SK-N-SH (cell line): ENCODE measurements at regions not wholly inside any gene's neighbourhood (a gene's known extent, or its start where the extent isn't known, plus 50 kb on each side); places are given as distances from the start of the nearest gene placed in this dataset.

ENCODE experiments used
- CTCF ChIA-PET: fragments of 300-600, 350-600 bp; formaldehyde crosslinking; extraction: SDS; loops from one replicate; lab custom pipeline; 2021; lab: Yijun Ruan, JAX
- POLR2A ChIA-PET: fragments of 350-600 bp; sonication (Branson Sonifier 250); formaldehyde crosslinking; extraction: SDS; loops from one replicate; lab custom pipeline; 2020; ENCODE audit warnings: antibody characterized with exemption, inconsistent platforms; lab: Yijun Ruan, JAX
- DNase-seq: peaks from one replicate; pipeline ENCODE4 v3.0.0; 2012
- H2AFZ ChIP-seq: fragments of 200-600 bp; sonication (generic); 2 replicates; pipeline ENCODE4 v1.8.1; 2016; ENCODE audit warnings: antibody characterized with exemption, mild to moderate bottlenecking, low read depth
- H3F3A ChIP-seq: fragments of 200-600 bp; sonication (generic); replicated peaks from 2 replicates; pipeline ENCODE3; 2016; ENCODE audit warnings: antibody characterized with exemption, mild to moderate bottlenecking; ENCODE audit not compliant: insufficient read depth
- H3K27ac ChIP-seq, 2 experiments: fragments of 200-500 bp in 1 of 2; fragments of 200-600 bp in 1 of 2; sonication (Bioruptor generic) in 1 of 2; sonication (generic), shearing (Covaris generic) in 1 of 2; 2 replicates each; pipeline versions ENCODE4 v1.5.1 to v1.6.1; 2014 to 2016; ENCODE audit warnings: low read depth in 2 of 2, inconsistent platforms in 1 of 2, low read length in 1 of 2, mild to moderate bottlenecking in 1 of 2, mixed read lengths in 1 of 2
- H3K27me3 ChIP-seq: fragments of 200-600 bp; sonication (generic), shearing (Covaris generic); 2 replicates; pipeline ENCODE4 v1.6.1; 2016; ENCODE audit warnings: mixed run types; ENCODE audit not compliant: insufficient read depth
- H3K36me3 ChIP-seq, 2 experiments: fragments of 200-500 bp in 1 of 2; fragments of 200-600 bp in 1 of 2; sonication (Bioruptor generic) in 1 of 2; sonication (generic) in 1 of 2; replicated peaks in 1 of 2; 2 replicates each; pipeline versions ENCODE3 to v1.5.1; 2014 to 2016; ENCODE audit warnings: low read length in 1 of 2, mild to moderate bottlenecking in 1 of 2; ENCODE audit not compliant: insufficient read depth in 2 of 2, control insufficient read depth in 1 of 2
- H3K4me1 ChIP-seq, 2 experiments: fragments of 200-500 bp in 1 of 2; fragments of 200-600 bp in 1 of 2; sonication (Bioruptor generic) in 1 of 2; sonication (generic), shearing (Covaris generic) in 1 of 2; 2 replicates each; pipeline versions ENCODE4 v1.5.1 to v1.6.1; 2014 to 2016; ENCODE audit warnings: low read depth in 1 of 2, low read length in 1 of 2, mixed run types in 1 of 2; ENCODE audit not compliant: insufficient read depth in 2 of 2, control insufficient read depth in 1 of 2
- H3K4me2 ChIP-seq: fragments of 200-600 bp; sonication (generic), shearing (Covaris generic); 2 replicates; pipeline ENCODE4 v1.6.1; 2017; ENCODE audit warnings: mixed run types
- H3K4me3 ChIP-seq, 2 experiments: fragments of 200-500 bp in 1 of 2; fragments of 200-600 bp in 1 of 2; sonication (Bioruptor generic) in 1 of 2; sonication (generic), shearing (Covaris generic) in 1 of 2; 2 replicates each; pipeline versions ENCODE4 v1.5.1 to v1.8.1; 2014 to 2016; ENCODE audit warnings: low read depth in 2 of 2, inconsistent platforms in 1 of 2, low read length in 1 of 2, mild to moderate bottlenecking in 1 of 2, mixed read lengths in 1 of 2, moderate library complexity in 1 of 2
- H3K79me2 ChIP-seq: fragments of 200-600 bp; sonication (generic); 2 replicates; pipeline ENCODE4 v1.8.1; 2017; ENCODE audit warnings: mild to moderate bottlenecking; ENCODE audit not compliant: insufficient read depth
- H3K9ac ChIP-seq: fragments of 200-600 bp; sonication (generic); 2 replicates; pipeline ENCODE4 v1.6.1; 2017; ENCODE audit warnings: mixed run types
- H3K9me2 ChIP-seq: fragments of 200-600 bp; sonication (generic); 2 replicates; pipeline ENCODE4 v1.6.1; 2017; ENCODE audit warnings: mixed run types
- H3K9me3 ChIP-seq: fragments of 200-600 bp; sonication (generic); 2 replicates; pipeline ENCODE4 v1.6.1; 2017; ENCODE audit warnings: mixed run types, mild to moderate bottlenecking, moderate library complexity
- H4K20me1 ChIP-seq: fragments of 200-600 bp; sonication (generic); 2 replicates; pipeline ENCODE4 v1.6.1; 2017; ENCODE audit warnings: mild to moderate bottlenecking, mixed run types; ENCODE audit not compliant: insufficient read depth
- CHD2 ChIP-seq: fragments of 150-350 bp; IDR thresholded peaks from 2 replicates; pipeline ENCODE4 v1.6.1; 2018; ENCODE audit warnings: low read length; ENCODE audit not compliant: partially characterized antibody
- ELF1 ChIP-seq: IDR thresholded peaks from 2 replicates; pipeline ENCODE4 v1.4.0; 2012
- EP300 ChIP-seq, 2 experiments: IDR thresholded peaks; 2 replicates each; pipeline versions ENCODE4 v1.4.0 to v1.6.1; 2012; ENCODE audit warnings: borderline replicate concordance in 1 of 2, low read depth in 1 of 2, low read length in 1 of 2
- EZH2phosphoT487 ChIP-seq: fragments of 200-600 bp; sonication (generic); IDR thresholded peaks from 2 replicates; pipeline ENCODE4 v1.6.1; 2017; ENCODE audit warnings: low read depth, mixed run types, mild to moderate bottlenecking, antibody characterized with exemption, moderate library complexity, borderline replicate concordance
- FOSL2 ChIP-seq: IDR thresholded peaks from 2 replicates; pipeline ENCODE4 v1.4.0; 2012; ENCODE audit warnings: low read depth, mild to moderate bottlenecking, moderate library complexity, borderline replicate concordance
- GABPA ChIP-seq: IDR thresholded peaks from 2 replicates; pipeline ENCODE4 v1.4.0; 2012; ENCODE audit warnings: low read depth, mild to moderate bottlenecking
- GATA2 ChIP-seq: sonication (generic); formaldehyde crosslinking; IDR thresholded peaks from 2 replicates; pipeline ENCODE4 v1.5.0; 2020; ENCODE audit warnings: mild to moderate bottlenecking, missing genetic modification reagents
- JUND ChIP-seq: IDR thresholded peaks from 2 replicates; pipeline ENCODE4 v1.4.0; 2012
- MXI1 ChIP-seq: IDR thresholded peaks from 2 replicates; pipeline ENCODE4 v1.6.1; 2012; ENCODE audit warnings: mild to moderate bottlenecking, low read depth, low read length, improper control_type of control experiment
- NFIC ChIP-seq: IDR thresholded peaks from 2 replicates; pipeline ENCODE4 v1.4.0; 2012; ENCODE audit warnings: borderline replicate concordance
- RCOR1 ChIP-seq: fragments of 150-350 bp; IDR thresholded peaks from 2 replicates; pipeline ENCODE4 v1.6.1; 2017; ENCODE audit warnings: antibody characterized with exemption, low read length
- RFX5 ChIP-seq: IDR thresholded peaks from 2 replicates; pipeline ENCODE4 v1.6.1; 2012; ENCODE audit warnings: mild to moderate bottlenecking, improper control_type of control experiment, low read length
- TCF12 ChIP-seq: IDR thresholded peaks from 2 replicates; pipeline ENCODE4 v1.4.0; 2012
- YY1 ChIP-seq: IDR thresholded peaks from 2 replicates; pipeline ENCODE4 v1.4.0; 2012; ENCODE audit warnings: low read depth, mild to moderate bottlenecking
- WGBS: methylation state at CpG from one replicate; pipeline ENCODE4 v1.1.6; 2017; ENCODE audit warnings: low lambda C conversion rate; 5-methylcytosine and 5-hydroxymethylcytosine counted together
- TF ChIP-seq, protein P1 (sequence below): fragments of 200-600 bp; sonication (generic); IDR thresholded peaks from 2 replicates; pipeline ENCODE4 v1.6.1; 2017; ENCODE audit warnings: antibody characterized with exemption, mild to moderate bottlenecking, moderate library complexity
- TF ChIP-seq, protein P2 (sequence below): IDR thresholded peaks from 2 replicates; pipeline ENCODE4 v1.4.0; 2012; ENCODE audit warnings: low read depth, borderline replicate concordance

DNA sequence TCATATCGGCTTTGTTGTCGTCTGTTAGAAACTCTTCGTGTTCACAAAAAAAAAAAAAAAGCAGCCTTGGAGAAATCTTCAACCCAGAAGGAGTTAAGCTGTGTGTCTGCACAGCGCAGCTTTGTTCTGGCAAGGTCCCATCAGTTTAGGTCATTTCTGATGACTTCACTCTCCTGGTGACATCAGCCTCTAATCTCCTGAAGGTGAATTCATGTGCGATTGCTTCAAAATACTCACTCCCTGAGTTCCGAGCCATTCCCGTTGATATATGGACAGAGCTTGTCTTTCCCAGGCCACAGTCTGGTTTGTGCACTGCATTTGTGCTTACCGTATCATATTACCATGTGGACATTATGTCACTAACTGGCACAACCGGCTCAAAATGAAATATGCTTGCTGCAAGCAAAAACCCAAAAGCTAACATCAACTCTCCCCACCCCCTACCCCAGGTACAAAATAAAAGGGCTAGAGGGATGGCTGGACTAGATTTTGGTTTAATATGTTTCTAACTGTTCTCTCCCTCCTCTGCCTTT lies 342.4 kb downstream of the KCNRG start:
- POLR2A ChIA-PET = no interaction called here
- CTCF ChIA-PET = interaction anchor here (0.6 kb wide), 2 partner anchors 57 to 768 kb away, joined by 3 read pairs; no protein-coding TSS in a partner anchor
- no peak overlapping the region for H2AFZ ChIP-seq

DNA sequence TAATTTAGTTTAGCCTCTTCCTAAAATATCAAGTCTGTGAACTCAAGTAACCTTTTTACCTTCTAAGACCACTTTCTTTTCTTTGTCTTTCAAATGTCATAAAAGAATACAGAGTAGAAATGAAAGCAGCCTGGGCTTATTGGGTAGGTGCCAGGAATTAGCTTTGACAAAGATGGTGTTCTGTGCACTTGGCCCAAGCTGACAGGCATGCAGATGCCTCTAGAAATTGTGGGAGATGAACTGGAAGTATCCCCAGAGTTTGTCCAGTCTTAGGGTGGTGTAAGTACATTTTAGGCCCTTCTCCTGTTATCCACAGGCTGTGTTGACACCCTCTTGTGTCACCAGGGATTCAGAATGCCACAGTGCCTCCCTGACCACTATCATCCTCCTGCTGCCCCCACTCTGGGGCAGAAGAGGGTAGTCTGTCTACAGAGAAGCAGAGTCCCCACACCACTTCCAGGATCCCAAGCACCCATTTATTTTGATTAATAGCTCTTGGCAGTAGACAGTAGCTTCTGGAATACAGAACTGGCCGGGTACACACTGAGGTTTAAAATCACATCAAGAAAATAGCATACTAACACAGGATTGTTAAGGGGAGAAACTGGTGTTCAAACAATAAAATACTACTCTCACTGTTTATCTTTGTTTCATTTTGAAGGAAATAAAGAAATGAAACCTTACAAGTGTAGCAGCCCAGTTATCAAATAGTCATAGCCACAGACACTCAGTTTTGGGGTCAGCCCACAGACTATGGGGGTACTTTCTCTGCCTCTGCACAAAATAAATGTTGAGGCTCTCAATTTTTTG lies 343.2 kb downstream of the KCNRG start:
- no peak overlapping the region for H2AFZ ChIP-seq
- no peaks in the 10 kb centered on the region for H3F3A ChIP-seq
- no peaks in the 10 kb centered on the region for H3K27me3 ChIP-seq
- H3K4me3 ChIP-seq = no peak overlapping the region
- TF ChIP-seq EZH2phosphoT487 (no peak), ELF1 (no peak), JUND (no peak), FOSL2 (no peak), RCOR1 (no peak), NFIC (no peak), CHD2 (no peak), YY1 (no peak)
- TF ChIP-seq, protein P1, sequence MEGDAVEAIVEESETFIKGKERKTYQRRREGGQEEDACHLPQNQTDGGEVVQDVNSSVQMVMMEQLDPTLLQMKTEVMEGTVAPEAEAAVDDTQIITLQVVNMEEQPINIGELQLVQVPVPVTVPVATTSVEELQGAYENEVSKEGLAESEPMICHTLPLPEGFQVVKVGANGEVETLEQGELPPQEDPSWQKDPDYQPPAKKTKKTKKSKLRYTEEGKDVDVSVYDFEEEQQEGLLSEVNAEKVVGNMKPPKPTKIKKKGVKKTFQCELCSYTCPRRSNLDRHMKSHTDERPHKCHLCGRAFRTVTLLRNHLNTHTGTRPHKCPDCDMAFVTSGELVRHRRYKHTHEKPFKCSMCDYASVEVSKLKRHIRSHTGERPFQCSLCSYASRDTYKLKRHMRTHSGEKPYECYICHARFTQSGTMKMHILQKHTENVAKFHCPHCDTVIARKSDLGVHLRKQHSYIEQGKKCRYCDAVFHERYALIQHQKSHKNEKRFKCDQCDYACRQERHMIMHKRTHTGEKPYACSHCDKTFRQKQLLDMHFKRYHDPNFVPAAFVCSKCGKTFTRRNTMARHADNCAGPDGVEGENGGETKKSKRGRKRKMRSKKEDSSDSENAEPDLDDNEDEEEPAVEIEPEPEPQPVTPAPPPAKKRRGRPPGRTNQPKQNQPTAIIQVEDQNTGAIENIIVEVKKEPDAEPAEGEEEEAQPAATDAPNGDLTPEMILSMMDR = no peak
- no peaks in the 10 kb centered on the region for H3K36me3 ChIP-seq
- H3K4me1 ChIP-seq = peaks cover 8 to 11% of the 10 kb centered on the region in 2 experiments; a peak in 2 of 4 replicates
- H3K79me2 ChIP-seq = no peaks in the 10 kb centered on the region
- DNase-seq = peak; percentile 8
- H3K9ac ChIP-seq = no peak overlapping the region
- H3K27ac ChIP-seq = peak overlapping the region; percentile 11 to 19; a peak in 2 of 4 replicates
- peak overlapping the region; percentile 8; the same call in 1 of the 2 replicates for H3K4me2 ChIP-seq
- H4K20me1 ChIP-seq = no peaks in the 10 kb centered on the region
- no peaks in the 10 kb centered on the region for H3K9me3 ChIP-seq
- H3K9me2 ChIP-seq = no peaks in the 10 kb centered on the region
- CTCF ChIA-PET = interaction anchor here (0.6 to 0.9 kb wide), 2 partner anchors 382 to 767 kb away, joined by 3 read pairs; no protein-coding TSS in a partner anchor
- WGBS = 43% methylated on average over 1 of the region's 1 CpG
- POLR2A ChIA-PET = no interaction called here

More for the DNA sequence above, 342.4 kb downstream of the KCNRG start:
- Histone ChIP-seq H3K4me3 (no peak overlapping the region), H4K20me1 (no peaks in the 10 kb centered on the region), H3K4me1 (peaks cover 8 to 11% of the 10 kb centered on the region in 2 experiments; a peak in 2 of 4 replicates), H3K9ac (no peak overlapping the region), H3K4me2 (peak overlapping the region; percentile 8; the same call in 1 of the 2 replicates), H3K27me3 (no peaks in the 10 kb centered on the region), H3K9me3 (no peaks in the 10 kb centered on the region), H3K79me2 (no peaks in the 10 kb centered on the region), H3K9me2 (no peaks in the 10 kb centered on the region), H3K36me3 (no peaks in the 10 kb centered on the region), H3F3A (no peaks in the 10 kb centered on the region), H3K27ac (peak overlapping the region in 1 of 2 experiments; percentile 19; a peak in 1 of 4 replicates)
- 73% methylated on average over 9 of the region's 9 CpGs for WGBS
- no peak for DNase-seq
- TF ChIP-seq GATA2 (CRISPR knock-in tag) = no peak
- TF ChIP-seq EP300 (IDR thresholded peaks at IDR 0.05; ENCODE audit: borderline replicate concordance in 1 of 2, low read depth in 1 of 2, low read length in 1 of 2) = peak in 1 of 2 experiments; percentile 14; a peak in 1 of 4 replicates
- TF ChIP-seq, protein P2, sequence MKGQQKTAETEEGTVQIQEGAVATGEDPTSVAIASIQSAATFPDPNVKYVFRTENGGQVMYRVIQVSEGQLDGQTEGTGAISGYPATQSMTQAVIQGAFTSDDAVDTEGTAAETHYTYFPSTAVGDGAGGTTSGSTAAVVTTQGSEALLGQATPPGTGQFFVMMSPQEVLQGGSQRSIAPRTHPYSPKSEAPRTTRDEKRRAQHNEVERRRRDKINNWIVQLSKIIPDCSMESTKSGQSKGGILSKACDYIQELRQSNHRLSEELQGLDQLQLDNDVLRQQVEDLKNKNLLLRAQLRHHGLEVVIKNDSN = no peak
- peak; percentile 15; the same call in 1 of the 2 replicates for TF ChIP-seq TCF12
- no peak for TF ChIP-seq RFX5
- TF ChIP-seq GABPA = no peak
- no peak for TF ChIP-seq MXI1
- TF ChIP-seq EZH2phosphoT487 = no peak
